Brain microvascular endothelial cell (primary cell): ENCODE measurements at regions not wholly inside any gene's neighbourhood (a gene's known extent, or its start where the extent isn't known, plus 50 kb on each side); places are given as distances from the start of the nearest gene placed in this dataset.

Experiments
- DNase-seq: peaks from one replicate; pipeline ENCODE4 v3.0.0-alpha.2; 2020
- H3K27ac ChIP-seq: fragments of 250-450 bp; sonication (Bioruptor Pico); 2 replicates; pipeline ENCODE4 v1.5.1; 2020; ENCODE audit warnings: mild to moderate bottlenecking, moderate library complexity
- H3K27me3 ChIP-seq: fragments of 250-450 bp; sonication (Bioruptor Pico); replicated peaks from 2 replicates; pipeline ENCODE4 v1.5.1; 2020; ENCODE audit warnings: mild to moderate bottlenecking
- H3K36me3 ChIP-seq: fragments of 250-450 bp; sonication (Bioruptor Pico); replicated peaks from 2 replicates; pipeline ENCODE4 v1.5.1; 2020; ENCODE audit warnings: mild to moderate bottlenecking
- H3K4me3 ChIP-seq: 2 replicates; pipeline ENCODE4 v1.5.1; 2011; ENCODE audit warnings: low read depth, mild to moderate bottlenecking, control low read depth, low read length, moderate library complexity
- CTCF ChIP-seq: IDR thresholded peaks from 2 replicates; pipeline ENCODE4 v1.5.1; 2011; ENCODE audit warnings: low read depth, mild to moderate bottlenecking, moderate library complexity, low read length, control low read depth, inconsistent platforms; ENCODE audit errors: missing control alignments
- in situ Hi-C: cut with HindIII; loops from 2 replicates; pipeline ENCODE4 v1.10.0; 2017; ENCODE audit warnings: low sequenced_read_pairs, low pct_ligation_motif_present

- in situ Hi-C loops, result no loop called here
- no peak for TF ChIP-seq CTCF
- no peaks in the 10 kb centered on the region for H3K36me3 ChIP-seq
- no peak overlapping the region for H3K4me3 ChIP-seq
- no peaks in the 10 kb centered on the region for H3K27me3 ChIP-seq
- no peak overlapping the region for H3K27ac ChIP-seq
- DNase-seq, result no peak
Measured at GRCh38 chr4:170772429-170772828, 682.7 kb upstream of the AADAT start.

GRCh38 chr4:170770664-170771063 lies 680.9 kb upstream of the AADAT start:
- H3K27me3 ChIP-seq, result no peaks in the 10 kb centered on the region
- TF ChIP-seq CTCF, result no peak
- H3K27ac ChIP-seq, result no peak overlapping the region
- in situ Hi-C loops, result no loop called here
- DNase-seq, result no peak
- H3K36me3 ChIP-seq, result no peaks in the 10 kb centered on the region
- no peak overlapping the region for H3K4me3 ChIP-seq

GRCh38 chr4:170769862-170770261 lies 680.1 kb upstream of the AADAT start:
- H3K27ac ChIP-seq, result no peak overlapping the region
- H3K27me3 ChIP-seq, result no peaks in the 10 kb centered on the region
- in situ Hi-C loops, result no loop called here
- TF ChIP-seq CTCF, result no peak
- no peak for DNase-seq
- H3K4me3 ChIP-seq, result no peak overlapping the region
- H3K36me3 ChIP-seq, result no peaks in the 10 kb centered on the region

- Histone ChIP-seq H3K27ac (no peak overlapping the region), H3K4me3 (no peak overlapping the region), H3K27me3 (no peaks in the 10 kb centered on the region), H3K36me3 (no peaks in the 10 kb centered on the region)
- no peak for DNase-seq
- in situ Hi-C loops, result no loop called here
- TF ChIP-seq CTCF, result no peak
Measured at GRCh38 chr4:170758988-170759387, 669.2 kb upstream of the AADAT start.

GRCh38 chr4:170750519-170750918 lies 660.8 kb upstream of the AADAT start:
- no peaks in the 10 kb centered on the region for H3K27me3 ChIP-seq
- no peak for TF ChIP-seq CTCF
- in situ Hi-C loops, result no loop called here
- DNase-seq, result no peak
- no peak overlapping the region for H3K27ac ChIP-seq
- H3K36me3 ChIP-seq, result no peaks in the 10 kb centered on the region
- H3K4me3 ChIP-seq, result no peak overlapping the region

- no peak for TF ChIP-seq CTCF
- Histone ChIP-seq H3K4me3 (no peak overlapping the region), H3K36me3 (no peaks in the 10 kb centered on the region), H3K27me3 (no peaks in the 10 kb centered on the region), H3K27ac (no peak overlapping the region)
- in situ Hi-C loops, result no loop called here
- DNase-seq, result no peak
Measured at GRCh38 chr4:170748975-170749374, 659.2 kb upstream of the AADAT start.
